SHP77 (cell line): ENCODE measurements at regions not wholly inside any gene's neighbourhood (a gene's known extent, or its start where the extent isn't known, plus 50 kb on each side); places are given as distances from the start of the nearest gene placed in this dataset.
"Not testable (repeated sequence)": the region's sequence is repeated elsewhere in the genome, so short reads cannot be mapped to it uniquely, and the experiment has no call there.

Source experiments
- DNase-seq, 2 experiments: peaks; one replicate each; lab custom pipeline; 2025; lab: John Stamatoyannopoulos, UW

GRCh38 chr9:745761-746380 lies 95.6 kb upstream of the DMRT1 start:
- no peak for DNase-seq

- no peak for DNase-seq
Measured at GRCh38 chr9:746661-747434, 94.6 kb upstream of the DMRT1 start.

GRCh38 chr9:747567-747966 lies 93.9 kb upstream of the DMRT1 start:
- no peak for DNase-seq

GRCh38 chr9:748861-749497 lies 92.5 kb upstream of the DMRT1 start:
- DNase-seq: no peak

GRCh38 chr9:749716-750115 lies 91.8 kb upstream of the DMRT1 start:
- no peak for DNase-seq

- DNase-seq: peak in 1 of 2 experiments; percentile 0
Measured at GRCh38 chr9:750249-750967, 91.1 kb upstream of the DMRT1 start.

GRCh38 chr9:751137-752051 lies 90.1 kb upstream of the DMRT1 start:
- DNase-seq: no peak

- DNase-seq: no peak
Measured at GRCh38 chr9:752201-752600, 89.3 kb upstream of the DMRT1 start.

GRCh38 chr9:752681-753200 lies 88.8 kb upstream of the DMRT1 start:
- no peak for DNase-seq

GRCh38 chr9:753734-754133 lies 87.8 kb upstream of the DMRT1 start:
- not testable (repeated sequence) for DNase-seq

GRCh38 chr9:754150-754931 lies 87.2 kb upstream of the DMRT1 start:
- DNase-seq: no peak

GRCh38 chr9:755454-756381 lies 85.8 kb upstream of the DMRT1 start:
- DNase-seq: no peak

GRCh38 chr9:757246-757881 lies 84.1 kb upstream of the DMRT1 start:
- DNase-seq: no peak

- no peak for DNase-seq
Measured at GRCh38 chr9:758146-758545, 83.4 kb upstream of the DMRT1 start.

GRCh38 chr9:759541-759940 lies 82.0 kb upstream of the DMRT1 start:
- DNase-seq: no peak

GRCh38 chr9:759983-760736 lies 81.3 kb upstream of the DMRT1 start:
- no peak for DNase-seq

- DNase-seq: no peak
Measured at GRCh38 chr9:761176-761792, 80.2 kb upstream of the DMRT1 start.
